GM18517 (cell line): ENCODE measurements at regions not wholly inside any gene's neighbourhood (a gene's known extent, or its start where the extent isn't known, plus 50 kb on each side); places are given as distances from the start of the nearest gene placed in this dataset.

ENCODE experiments used
- ATAC-seq: cut with Tn5 transposase; IDR thresholded peaks from one replicate; pipeline ENCODE4 v1.9.1; 2021; ENCODE audit warnings: mild to moderate bottlenecking, moderate library complexity; ENCODE audit not compliant: unreplicated experiment

GRCh38 chr1:168865850-168866620 lies 137.0 kb upstream of the DPT start:
- no peak for ATAC-seq

- ATAC-seq = no peak
These were observed 139.1 kb upstream of the DPT start for GRCh38 chr1:168867941-168868634.

GRCh38 chr1:168871531-168871930 lies 142.5 kb upstream of the DPT start:
- no peak for ATAC-seq

- ATAC-seq = no peak
These were observed 146.8 kb upstream of the DPT start for GRCh38 chr1:168875831-168876230.

- ATAC-seq = no peak
These were observed 147.8 kb upstream of the DPT start for GRCh38 chr1:168876830-168877229.

- no peak for ATAC-seq
These were observed 151.1 kb upstream of the DPT start for GRCh38 chr1:168879896-168880734.

GRCh38 chr1:168881656-168882260 lies 152.8 kb upstream of the DPT start:
- no peak for ATAC-seq

GRCh38 chr1:168887381-168887780 lies 158.4 kb upstream of the DPT start:
- ATAC-seq = no peak

GRCh38 chr1:168888418-168888817 lies 159.4 kb upstream of the DPT start:
- ATAC-seq = no peak

- ATAC-seq = no peak
These were observed 163.9 kb upstream of the DPT start for GRCh38 chr1:168892931-168893330.

- no peak for ATAC-seq
These were observed 164.4 kb upstream of the DPT start for GRCh38 chr1:168893359-168893801.

GRCh38 chr1:168894397-168894903 lies 165.4 kb upstream of the DPT start:
- no peak for ATAC-seq

- no peak for ATAC-seq
These were observed 168.2 kb upstream of the DPT start for GRCh38 chr1:168897249-168897648.

GRCh38 chr1:168903237-168903830 lies 174.3 kb upstream of the DPT start:
- ATAC-seq = no peak

GRCh38 chr1:168905633-168906032 lies 176.6 kb upstream of the DPT start:
- ATAC-seq = no peak

- no peak for ATAC-seq
These were observed 177.4 kb upstream of the DPT start for GRCh38 chr1:168906367-168906766.

GRCh38 chr1:168907053-168907452 lies 178.0 kb upstream of the DPT start:
- ATAC-seq = no peak

GRCh38 chr1:168907786-168908348 lies 178.9 kb upstream of the DPT start:
- ATAC-seq = no peak

GRCh38 chr1:168910403-168910802 lies 181.4 kb upstream of the DPT start:
- ATAC-seq = no peak

GRCh38 chr1:168911370-168911769 lies 182.4 kb upstream of the DPT start:
- ATAC-seq = no peak
